ENCODE measurements at regions not wholly inside any gene's neighbourhood (a gene's known extent, or its start where the extent isn't known, plus 50 kb on each side); places are given as distances from the start of the nearest gene placed in this dataset.

GRCh38 chr6:147870506-147871110 is 362.1 kb downstream of the SAMD5 start:
- Histone ChIP-seq H3K9me2 (ENCODE audit: low read depth, low read length) (no peaks in the 10 kb centered on the region), H3K36me3 (ENCODE audit: insufficient read depth, low read length) (no peaks in the 10 kb centered on the region), H3K9me3 (ENCODE audit: low read length) (no peaks in the 10 kb centered on the region), H3K4me1 (ENCODE audit: insufficient read depth, low read length, severe bottlenecking) (no peaks in the 10 kb centered on the region), H3K4me2 (ENCODE audit: low read length) (no peak overlapping the region), H3K9ac (ENCODE audit: low read length) (no peak overlapping the region), H3K4me3 (ENCODE audit: low read depth, low read length, poor library complexity, severe bottlenecking) (no peak overlapping the region), H4K20me1 (ENCODE audit: insufficient read depth, low read length) (no peaks in the 10 kb centered on the region), H3K27ac (ENCODE audit: low read depth, low read length, poor library complexity, severe bottlenecking) (no peak overlapping the region), H3F3A (ENCODE audit: insufficient read depth, low read length) (no peaks in the 10 kb centered on the region), H2AFZ (ENCODE audit: low read length) (no peak overlapping the region), H3K27me3 (ENCODE audit: insufficient read depth, low read length) (no peaks in the 10 kb centered on the region), H3K79me2 (ENCODE audit: insufficient read depth, low read length) (no peaks in the 10 kb centered on the region)
- TF ChIP-seq EZH2 (IDR thresholded peaks at IDR 0.05; ENCODE audit: borderline replicate concordance, low read length) (no peak), CTCF (IDR thresholded peaks at IDR 0.05; ENCODE audit: low read length) (no peak)

GRCh38 chr6:147872002-147872401 is 363.5 kb downstream of the SAMD5 start:
- H3K4me1 ChIP-seq (ENCODE audit: insufficient read depth, low read length, severe bottlenecking) = no peaks in the 10 kb centered on the region
- no peak overlapping the region for H3K9ac ChIP-seq (ENCODE audit: low read length)
- no peak overlapping the region for H3K4me2 ChIP-seq (ENCODE audit: low read length)

GRCh38 chr6:147873816-147874215 is 365.3 kb downstream of the SAMD5 start:
- H3K4me3 ChIP-seq (ENCODE audit: low read depth, low read length, poor library complexity, severe bottlenecking) = no peak overlapping the region
- no peak overlapping the region for H3K9ac ChIP-seq (ENCODE audit: low read length)
- no peaks in the 10 kb centered on the region for H3K9me3 ChIP-seq (ENCODE audit: low read length)
- H3K79me2 ChIP-seq (ENCODE audit: insufficient read depth, low read length) = no peaks in the 10 kb centered on the region
- H2AFZ ChIP-seq (ENCODE audit: low read length) = no peak overlapping the region
- TF ChIP-seq EZH2 (IDR thresholded peaks at IDR 0.05; ENCODE audit: borderline replicate concordance, low read length) (no peak), CTCF (IDR thresholded peaks at IDR 0.05; ENCODE audit: low read length) (no peak)
- H3K4me1 ChIP-seq (ENCODE audit: insufficient read depth, low read length, severe bottlenecking) = no peaks in the 10 kb centered on the region
- no peaks in the 10 kb centered on the region for H3F3A ChIP-seq (ENCODE audit: insufficient read depth, low read length)
- no peaks in the 10 kb centered on the region for H3K9me2 ChIP-seq (ENCODE audit: low read depth, low read length)
- no peaks in the 10 kb centered on the region for H4K20me1 ChIP-seq (ENCODE audit: insufficient read depth, low read length)
- no peak overlapping the region for H3K27ac ChIP-seq (ENCODE audit: low read depth, low read length, poor library complexity, severe bottlenecking)
- H3K36me3 ChIP-seq (ENCODE audit: insufficient read depth, low read length) = no peaks in the 10 kb centered on the region
- H3K27me3 ChIP-seq (ENCODE audit: insufficient read depth, low read length) = no peaks in the 10 kb centered on the region
- no peak overlapping the region for H3K4me2 ChIP-seq (ENCODE audit: low read length)

More at GRCh38 chr6:147872002-147872401, 363.5 kb downstream of the SAMD5 start:
- Histone ChIP-seq H3K9me2 (ENCODE audit: low read depth, low read length) (no peaks in the 10 kb centered on the region), H3K27me3 (ENCODE audit: insufficient read depth, low read length) (no peaks in the 10 kb centered on the region), H3K9me3 (ENCODE audit: low read length) (no peaks in the 10 kb centered on the region), H4K20me1 (ENCODE audit: insufficient read depth, low read length) (no peaks in the 10 kb centered on the region), H3K36me3 (ENCODE audit: insufficient read depth, low read length) (no peaks in the 10 kb centered on the region), H3K27ac (ENCODE audit: low read depth, low read length, poor library complexity, severe bottlenecking) (no peak overlapping the region), H2AFZ (ENCODE audit: low read length) (no peak overlapping the region), H3F3A (ENCODE audit: insufficient read depth, low read length) (no peaks in the 10 kb centered on the region), H3K79me2 (ENCODE audit: insufficient read depth, low read length) (no peaks in the 10 kb centered on the region), H3K4me3 (ENCODE audit: low read depth, low read length, poor library complexity, severe bottlenecking) (no peak overlapping the region)
- no peak for TF ChIP-seq CTCF (IDR thresholded peaks at IDR 0.05; ENCODE audit: low read length)

All from OCI-LY1 (cell line).